ENCODE measurements at regions not wholly inside any gene's neighbourhood (a gene's known extent, or its start where the extent isn't known, plus 50 kb on each side); places are given as distances from the start of the nearest gene placed in this dataset.

- TF ChIP-seq POLR2A (IDR thresholded peaks at IDR 0.05) (no peak), CTCF (IDR thresholded peaks at IDR 0.05 in 4 of 5, conservative IDR thresholded peaks at IDR 0.05 in 1 of 5) (no peak)
- H3K4me1 ChIP-seq: no peaks in the 10 kb centered on the region
- in situ Hi-C loops (cut with MboI; ENCODE audit: low sequenced_read_pairs in 4 of 4) (no loop called here), intact Hi-C loops (cut with DNase I; ENCODE audit: low total_unique reads) (no loop called here)
- no peak overlapping the region for H3K27ac ChIP-seq
- no peaks in the 10 kb centered on the region for H3K36me3 ChIP-seq
- H3K27me3 ChIP-seq: peaks cover 22 to 48% (median 26%) of the 10 kb centered on the region in 3 donors
- no peak overlapping the region for H3K4me3 ChIP-seq
- DNase-seq (no peak), ATAC-seq (no peak)
- no peaks in the 10 kb centered on the region for H3K9me3 ChIP-seq
Observed at GRCh38 chr7:32428546-32428945, 61.6 kb downstream of the LSM5 start.

GRCh38 chr7:32427769-32428291, 62.4 kb downstream of the LSM5 start:
- peak; percentile 12 to 14 for DNase-seq
- Histone ChIP-seq H3K27ac (no peak overlapping the region), H3K36me3 (no peaks in the 10 kb centered on the region), H3K9me3 (no peaks in the 10 kb centered on the region), H3K4me1 (no peaks in the 10 kb centered on the region), H3K4me3 (no peak overlapping the region), H3K27me3 (peaks cover 22 to 48% (median 26%) of the 10 kb centered on the region in 3 donors)
- in situ Hi-C loops (cut with MboI; ENCODE audit: low sequenced_read_pairs in 4 of 4): no loop called here
- ATAC-seq: no peak
- TF ChIP-seq CTCF (IDR thresholded peaks at IDR 0.05 in 4 of 5, conservative IDR thresholded peaks at IDR 0.05 in 1 of 5) (no peak), POLR2A (IDR thresholded peaks at IDR 0.05) (no peak)
- intact Hi-C loops (cut with DNase I; ENCODE audit: low total_unique reads): no loop called here

DNA sequence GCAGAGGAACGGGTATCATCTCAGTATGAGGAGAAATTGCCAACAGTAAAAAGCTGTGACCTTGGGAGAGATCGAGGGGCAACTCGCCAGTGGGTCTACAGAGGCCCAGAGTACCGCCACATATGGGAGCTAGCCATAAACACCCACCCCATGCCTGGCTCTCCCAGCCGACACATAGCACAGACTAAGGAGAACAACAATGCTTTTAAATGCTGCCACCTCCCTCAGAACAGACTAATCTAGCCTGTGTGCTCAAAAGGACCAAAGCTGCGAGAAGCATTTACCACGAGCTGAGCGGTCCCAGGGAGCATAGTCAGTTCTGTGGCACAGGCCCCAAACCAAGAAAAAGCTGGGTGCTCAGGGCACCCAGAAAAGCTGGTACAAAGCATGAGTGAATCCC, 73.3 kb downstream of the LSM5 start:
- no peaks in the 10 kb centered on the region for H3K4me1 ChIP-seq
- H3K4me3 ChIP-seq: no peak overlapping the region
- no peak for ATAC-seq
- H3K27me3 ChIP-seq: peaks cover 0 to 4% (median 0%) of the 10 kb centered on the region in 3 donors
- H3K9me3 ChIP-seq: no peaks in the 10 kb centered on the region
- no peak overlapping the region for H3K27ac ChIP-seq
- TF ChIP-seq CTCF (IDR thresholded peaks at IDR 0.05 in 4 of 5, conservative IDR thresholded peaks at IDR 0.05 in 1 of 5): no peak
- TF ChIP-seq POLR2A (IDR thresholded peaks at IDR 0.05): no peak
- no peak for DNase-seq
- intact Hi-C loops (cut with DNase I; ENCODE audit: low total_unique reads): no loop called here
- in situ Hi-C loops (cut with MboI; ENCODE audit: low sequenced_read_pairs in 4 of 4): no loop called here
- no peaks in the 10 kb centered on the region for H3K36me3 ChIP-seq

- in situ Hi-C loops (cut with MboI; ENCODE audit: low sequenced_read_pairs in 4 of 4) (no loop called here), intact Hi-C loops (cut with DNase I; ENCODE audit: low total_unique reads) (no loop called here)
- Histone ChIP-seq H3K27ac (no peak overlapping the region), H3K4me3 (no peak overlapping the region), H3K27me3 (peaks cover 0 to 4% (median 0%) of the 10 kb centered on the region in 3 donors), H3K9me3 (no peaks in the 10 kb centered on the region), H3K4me1 (no peaks in the 10 kb centered on the region), H3K36me3 (no peaks in the 10 kb centered on the region)
- ATAC-seq (no peak), DNase-seq (no peak)
- TF ChIP-seq CTCF (IDR thresholded peaks at IDR 0.05 in 4 of 5, conservative IDR thresholded peaks at IDR 0.05 in 1 of 5): no peak
- no peak for TF ChIP-seq POLR2A (IDR thresholded peaks at IDR 0.05)
Observed at GRCh38 chr7:32415936-32416335, 74.2 kb downstream of the LSM5 start.

- Histone ChIP-seq H3K27ac (no peak overlapping the region), H3K9me3 (no peaks in the 10 kb centered on the region), H3K27me3 (peaks cover 0 to 4% (median 0%) of the 10 kb centered on the region in 3 donors), H3K4me1 (no peaks in the 10 kb centered on the region), H3K4me3 (no peak overlapping the region), H3K36me3 (no peaks in the 10 kb centered on the region)
- in situ Hi-C loops (cut with MboI; ENCODE audit: low sequenced_read_pairs in 4 of 4) (no loop called here), intact Hi-C loops (cut with DNase I; ENCODE audit: low total_unique reads) (no loop called here)
- ATAC-seq (no peak), DNase-seq (no peak)
- TF ChIP-seq CTCF (IDR thresholded peaks at IDR 0.05 in 4 of 5, conservative IDR thresholded peaks at IDR 0.05 in 1 of 5) (no peak), POLR2A (IDR thresholded peaks at IDR 0.05) (no peak)
Observed at GRCh38 chr7:32415519-32415918, 74.7 kb downstream of the LSM5 start.

Measured in gastrocnemius medialis (tissue), 4 donors.